Endometrium (tissue), 2 donors: ENCODE measurements at regions not wholly inside any gene's neighbourhood (a gene's known extent, or its start where the extent isn't known, plus 50 kb on each side); places are given as distances from the start of the nearest gene placed in this dataset.
A peak's percentile ranks its signal among the peaks of the same experiment; 100 is the strongest.

Experiments
- FAIRE-seq: peaks from 2 replicates; lab custom pipeline; 2012; peaks lifted over from hg19 to GRCh38; lab: Jason Lieb, UNC
- donor health status: control.
- donor health status: control.

DNA sequence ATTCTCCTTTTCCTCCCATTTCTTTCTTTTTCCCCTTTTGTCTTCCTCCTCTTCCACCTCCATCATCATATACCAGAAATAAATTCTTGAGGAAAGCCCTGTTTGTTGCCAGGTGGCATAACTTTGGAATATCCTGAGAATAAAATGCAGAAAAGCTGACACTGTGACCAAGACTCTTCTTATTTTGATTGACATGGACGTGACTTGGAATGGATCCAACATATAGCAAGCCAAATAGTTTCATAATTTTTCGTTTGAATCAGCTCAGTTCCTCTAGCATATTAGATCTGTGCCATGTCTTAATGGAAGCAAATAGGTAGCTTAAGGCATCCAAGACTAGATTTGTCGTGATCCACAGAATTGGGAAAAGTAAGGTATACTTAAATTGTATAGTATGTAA, 354.7 kb upstream of the FIGN start:
- no peak for FAIRE-seq

DNA sequence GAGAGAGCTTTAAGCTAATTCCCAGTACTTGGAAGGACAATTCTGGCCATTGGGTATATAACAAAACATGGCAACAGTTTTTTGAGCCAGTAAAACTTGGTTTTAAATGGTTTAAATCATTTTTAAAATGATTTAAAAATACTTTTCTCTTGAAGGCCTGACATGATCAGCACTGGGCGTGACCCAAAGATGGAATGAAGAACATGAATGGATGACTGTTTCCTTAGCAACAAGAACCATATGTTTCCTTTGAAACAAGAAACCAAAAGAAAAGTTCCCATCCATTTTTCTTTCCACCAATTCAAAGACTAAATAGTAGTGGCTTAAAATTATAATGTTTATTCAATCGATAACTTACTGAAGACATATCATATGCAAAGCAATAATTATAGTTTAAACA, 348.3 kb upstream of the FIGN start:
- no peak for FAIRE-seq

DNA sequence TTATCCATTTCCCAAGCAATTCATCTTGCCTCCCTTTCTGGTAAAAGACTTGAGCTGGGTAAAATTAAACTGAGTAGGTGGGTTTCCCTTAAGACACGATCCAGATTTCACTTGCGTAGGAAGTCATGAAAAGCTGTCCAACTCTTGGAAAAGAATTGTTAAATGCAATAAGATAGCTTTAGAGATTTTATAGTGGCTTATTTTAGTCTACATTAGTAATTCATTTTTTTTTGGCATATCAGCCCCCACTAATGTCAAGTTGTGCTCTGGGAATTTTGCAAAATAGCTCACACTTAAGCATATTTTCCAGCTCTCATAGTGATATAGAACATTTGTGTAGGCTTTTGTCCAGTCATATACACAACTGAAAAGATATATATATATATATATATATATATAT, 344.7 kb upstream of the FIGN start:
- FAIRE-seq, result no peak

DNA sequence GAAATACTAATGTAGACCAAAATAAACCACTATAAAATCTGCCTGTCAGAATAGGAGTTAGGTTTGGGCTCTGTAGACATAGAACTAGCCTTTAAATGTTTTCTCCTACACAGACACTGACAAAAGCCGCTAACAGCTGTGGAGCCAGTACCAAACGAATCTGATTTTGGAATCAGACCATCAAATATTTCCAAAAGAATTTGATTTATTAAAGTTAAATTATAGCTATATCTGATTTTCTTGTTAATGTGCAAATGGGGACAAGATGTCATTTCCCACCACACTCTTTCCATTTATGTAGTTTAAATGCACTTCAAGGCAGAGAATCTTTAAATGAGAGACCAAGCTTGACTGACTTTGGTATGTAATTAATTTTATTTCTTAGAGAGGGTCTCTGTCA, 343.4 kb upstream of the FIGN start:
- no peak for FAIRE-seq

DNA sequence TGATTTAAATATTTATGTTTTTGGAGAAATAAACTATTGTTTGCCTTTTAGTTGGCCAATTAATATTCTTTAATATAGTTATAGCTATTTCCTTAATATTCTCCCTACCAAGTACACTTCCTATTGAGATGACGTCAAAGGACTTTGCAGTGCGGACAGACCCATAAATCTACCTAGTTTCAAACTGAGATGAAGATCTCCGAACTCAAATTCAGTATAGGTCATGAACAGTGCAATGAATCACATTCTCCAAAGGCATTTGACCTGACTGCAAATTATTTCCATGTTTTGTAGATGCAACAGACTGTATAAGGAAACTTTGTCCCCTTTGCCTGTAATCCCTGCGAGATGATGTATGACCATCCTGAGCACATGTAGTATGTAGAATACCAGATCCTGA, 342.6 kb upstream of the FIGN start:
- FAIRE-seq, result no peak

DNA sequence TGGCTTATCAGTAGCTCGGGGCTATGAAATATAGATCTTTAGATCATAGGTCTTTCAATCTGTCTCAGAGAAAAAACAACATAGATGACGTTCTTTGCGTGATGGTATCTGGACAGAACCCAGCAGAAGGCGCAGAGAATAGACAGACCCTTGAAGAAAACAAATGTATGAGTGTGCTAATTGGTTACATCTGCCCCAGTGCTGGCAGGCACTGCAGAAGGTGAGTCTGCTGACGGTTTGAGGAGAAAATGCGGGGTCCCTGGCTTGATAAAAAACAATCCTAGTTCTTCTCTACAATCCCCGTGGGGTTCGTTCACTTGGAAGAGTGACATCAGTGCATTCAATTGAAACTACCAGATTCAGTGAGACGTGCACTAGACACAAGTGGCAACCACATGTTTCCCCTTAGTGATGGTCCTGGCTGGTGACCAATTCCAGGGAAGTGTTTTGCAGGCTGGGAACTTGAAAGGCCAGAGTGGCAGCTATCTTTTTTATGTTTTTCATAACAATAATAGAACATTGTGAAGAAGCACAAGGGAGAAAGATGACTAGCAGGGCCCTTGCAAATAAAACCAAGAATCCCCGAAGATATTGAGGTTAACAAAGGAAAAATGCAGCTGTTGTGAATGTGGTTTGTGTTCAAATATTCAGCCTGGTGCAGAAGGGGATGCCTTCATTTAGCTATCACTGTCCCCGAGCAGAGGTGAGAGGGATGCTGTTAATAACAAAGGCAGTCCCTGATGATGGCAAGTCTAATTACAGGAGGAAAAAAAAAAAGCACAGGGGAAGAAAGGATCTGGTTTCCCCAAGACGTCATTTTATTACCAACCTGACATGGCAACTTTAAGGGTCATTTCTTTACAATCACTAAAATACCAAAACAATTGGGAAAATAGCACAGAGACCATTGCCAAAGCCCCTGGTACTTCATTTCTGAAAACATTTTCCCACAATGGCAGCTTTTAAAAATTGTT, 337.6 kb upstream of the FIGN start:
- peak; percentile 74 for FAIRE-seq

DNA sequence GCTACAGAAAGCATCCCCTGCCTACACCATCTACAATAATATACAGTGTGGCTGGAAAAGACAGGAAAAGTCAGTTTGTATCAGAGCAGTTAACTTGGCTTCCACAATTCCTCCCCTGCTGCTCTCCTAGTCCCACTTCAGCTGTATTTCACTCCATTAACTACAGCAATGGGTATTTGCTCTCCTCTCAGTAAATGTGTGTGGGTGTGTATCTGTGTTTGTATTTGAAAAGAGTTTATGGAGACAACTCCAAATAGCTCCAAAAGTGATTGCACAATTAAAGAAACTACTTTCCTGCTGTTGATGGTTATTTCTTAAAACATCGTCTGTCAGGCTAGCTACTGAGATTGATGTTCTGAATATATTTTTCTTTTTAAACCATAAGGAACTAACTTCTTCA, 333.7 kb upstream of the FIGN start:
- FAIRE-seq, result peak; percentile 92

DNA sequence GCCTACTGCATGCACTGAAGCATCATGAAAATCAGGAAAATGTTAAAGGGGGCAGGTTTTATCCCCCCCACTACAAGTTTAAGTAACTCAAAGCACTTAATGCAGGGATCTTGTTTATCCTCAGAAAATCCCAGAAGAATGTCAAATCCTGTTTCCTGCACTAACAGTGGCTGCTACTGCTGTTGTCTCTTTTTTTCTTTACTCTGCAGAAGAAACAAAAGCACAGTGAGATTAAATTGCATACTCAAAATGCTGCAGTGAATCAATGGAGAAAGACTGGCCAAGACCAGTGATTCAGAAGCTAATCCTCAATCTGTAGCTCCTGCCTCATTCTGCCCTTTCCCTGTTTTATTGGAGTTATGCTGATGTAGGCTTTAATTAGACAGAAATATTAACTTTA, 332.3 kb upstream of the FIGN start:
- FAIRE-seq, result no peak

DNA sequence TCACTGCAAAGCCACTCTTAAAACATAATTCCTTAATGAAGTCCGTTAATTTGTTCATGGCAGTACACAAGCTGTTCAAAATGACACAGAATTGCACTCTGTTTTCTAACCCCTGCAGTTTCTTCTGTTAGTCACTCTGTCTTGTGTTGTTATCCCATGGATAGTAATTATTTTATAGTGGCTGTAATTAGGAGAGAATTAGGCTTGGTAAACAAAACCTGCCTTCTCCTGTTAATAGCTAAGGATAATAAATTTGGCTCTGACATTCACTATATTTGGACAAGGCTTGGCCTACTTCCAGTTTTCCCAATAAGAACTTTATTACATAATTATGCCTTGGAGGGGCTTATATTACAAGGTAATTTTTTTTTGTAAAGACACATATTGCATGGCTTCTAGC, 330.3 kb upstream of the FIGN start:
- FAIRE-seq, result peak; percentile 90

DNA sequence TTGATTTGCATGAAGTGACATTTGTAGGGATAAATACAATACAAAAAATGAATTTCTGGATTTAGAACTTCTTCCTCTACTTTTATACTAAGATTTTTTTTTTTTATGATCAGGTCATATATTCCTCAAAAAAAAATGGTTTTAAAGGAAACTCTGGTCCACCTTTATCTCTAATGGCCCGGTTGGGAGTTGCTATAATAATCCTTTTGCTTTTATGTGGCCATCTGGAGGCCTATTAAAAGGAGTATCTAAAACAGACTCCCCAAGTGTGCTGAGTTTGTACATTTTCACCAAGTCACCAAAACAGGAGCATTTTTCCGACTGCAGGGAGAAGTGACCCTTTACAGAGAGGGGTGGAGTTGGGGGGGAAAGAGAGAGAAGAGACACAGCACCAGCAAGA, 329.2 kb upstream of the FIGN start:
- peak; percentile 83 for FAIRE-seq

DNA sequence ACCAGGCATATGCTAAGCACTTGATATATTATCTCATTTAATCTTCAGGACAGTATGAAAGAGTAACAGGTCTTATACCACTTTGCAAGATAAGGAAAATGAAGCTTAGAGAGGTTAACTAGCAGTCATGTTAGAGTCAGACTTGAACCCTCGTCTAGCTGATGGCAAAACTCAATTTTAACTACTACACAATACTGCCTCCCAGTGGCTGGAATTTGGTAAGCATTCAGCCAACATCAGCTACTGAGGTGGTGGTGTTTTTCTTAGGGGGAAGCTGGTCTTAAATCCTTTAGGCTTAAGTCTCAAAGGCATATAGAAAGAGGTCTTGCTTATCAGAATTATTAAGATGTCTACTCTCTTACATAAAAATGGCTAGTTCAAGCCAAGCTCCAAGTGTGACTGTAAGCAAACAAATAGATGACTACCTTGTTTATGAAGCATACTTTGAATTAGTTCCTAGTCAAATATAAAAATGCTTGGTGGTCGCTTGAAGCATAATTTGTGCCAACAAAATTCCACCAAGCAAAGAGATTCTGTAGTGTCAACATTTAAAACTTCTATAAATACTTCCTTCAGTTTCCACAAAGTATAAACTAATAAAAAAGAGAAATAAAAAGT, 325.4 kb upstream of the FIGN start:
- no peak for FAIRE-seq

DNA sequence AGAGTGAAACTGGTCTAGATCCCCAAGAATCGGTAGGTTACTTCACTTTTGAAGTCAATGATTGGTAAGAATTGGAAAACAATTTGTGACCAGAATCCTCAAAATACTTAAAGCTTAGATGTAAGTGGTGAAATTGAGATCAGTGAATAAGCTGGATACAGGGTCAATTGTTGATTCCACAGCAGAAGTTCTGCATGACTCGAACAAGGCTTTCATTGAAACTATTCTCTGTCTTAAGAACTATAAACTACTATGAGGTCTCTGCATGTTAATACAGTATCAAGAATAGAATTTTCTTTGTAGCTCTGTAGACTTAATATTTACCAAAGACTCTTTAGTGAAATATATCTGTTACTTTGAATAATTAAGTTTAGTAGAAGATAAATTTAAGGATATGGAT, 324.2 kb upstream of the FIGN start:
- FAIRE-seq, result no peak

DNA sequence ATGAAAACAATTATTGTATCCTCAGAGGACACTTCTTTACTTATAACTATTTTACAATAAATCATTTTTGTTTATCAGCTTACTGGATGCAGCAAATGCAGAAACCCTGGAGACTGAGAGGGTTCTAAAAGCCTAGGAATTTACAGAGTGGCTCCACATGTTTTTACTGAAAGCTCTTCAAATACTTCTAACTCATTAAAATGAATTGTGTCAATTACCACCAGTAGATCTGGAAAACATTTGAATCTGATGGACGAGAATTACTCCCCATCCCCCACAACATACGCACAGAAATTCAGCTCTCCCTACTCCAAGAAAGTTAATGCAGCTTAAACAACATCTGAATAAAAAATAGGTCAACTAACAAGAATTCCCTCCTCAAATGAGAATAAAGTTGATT, 319.8 kb upstream of the FIGN start:
- no peak for FAIRE-seq

DNA sequence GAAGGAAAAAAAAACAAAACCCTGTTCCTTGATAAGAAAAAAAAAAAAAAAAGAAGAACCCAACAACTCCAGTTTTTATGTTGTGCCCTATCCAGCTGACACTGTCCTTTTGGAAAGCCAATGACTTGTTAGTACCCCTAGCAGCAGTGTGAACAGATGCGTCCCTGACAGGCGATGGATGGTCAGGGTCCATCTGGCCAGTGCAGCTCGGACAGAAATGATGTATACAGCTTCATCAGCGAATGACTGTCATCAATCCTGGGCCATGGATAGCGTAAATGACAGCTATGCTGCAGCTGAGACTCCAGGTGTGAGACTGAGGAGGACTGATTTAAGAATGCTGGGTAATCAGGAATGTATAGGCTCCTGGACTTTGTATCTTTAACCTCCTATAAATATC, 318.8 kb upstream of the FIGN start:
- no peak for FAIRE-seq

DNA sequence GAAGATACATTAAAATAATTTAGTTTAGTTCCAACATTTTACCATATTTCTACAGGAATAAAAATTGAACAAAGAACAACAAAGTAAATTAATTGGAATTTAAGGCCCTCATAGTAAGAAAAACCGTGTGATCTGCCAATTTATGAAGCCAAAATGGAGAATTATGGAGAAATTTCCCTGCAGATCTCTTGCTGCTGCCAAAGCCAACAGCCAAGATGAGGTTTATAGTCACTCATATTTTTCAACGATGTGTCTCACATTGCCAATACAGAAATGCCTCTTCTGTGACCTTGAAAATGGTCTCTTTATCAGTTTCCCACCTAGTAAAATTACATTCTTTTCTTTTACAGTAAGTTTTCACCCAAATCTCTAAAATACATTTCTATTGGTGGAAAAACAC, 317.2 kb upstream of the FIGN start:
- no peak for FAIRE-seq

DNA sequence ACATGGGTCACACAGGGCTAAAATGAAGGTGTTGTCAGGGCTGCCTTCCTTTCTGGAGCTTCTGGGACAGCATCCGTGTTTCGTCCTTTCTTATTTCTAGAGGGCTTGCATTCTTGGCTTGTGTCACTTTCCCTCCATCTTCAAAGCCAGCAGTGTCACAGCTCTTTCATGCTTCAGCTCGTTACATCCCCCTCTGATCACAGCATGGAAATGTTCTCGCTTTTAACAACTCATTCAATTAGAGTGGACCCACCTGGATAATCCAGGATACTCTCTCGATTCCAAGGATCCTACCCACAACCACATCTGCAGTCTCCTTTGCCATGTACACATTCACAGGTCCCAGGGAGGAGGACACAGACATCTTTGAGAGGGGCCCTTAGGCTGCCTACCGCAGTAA, 316.2 kb upstream of the FIGN start:
- no peak for FAIRE-seq

DNA sequence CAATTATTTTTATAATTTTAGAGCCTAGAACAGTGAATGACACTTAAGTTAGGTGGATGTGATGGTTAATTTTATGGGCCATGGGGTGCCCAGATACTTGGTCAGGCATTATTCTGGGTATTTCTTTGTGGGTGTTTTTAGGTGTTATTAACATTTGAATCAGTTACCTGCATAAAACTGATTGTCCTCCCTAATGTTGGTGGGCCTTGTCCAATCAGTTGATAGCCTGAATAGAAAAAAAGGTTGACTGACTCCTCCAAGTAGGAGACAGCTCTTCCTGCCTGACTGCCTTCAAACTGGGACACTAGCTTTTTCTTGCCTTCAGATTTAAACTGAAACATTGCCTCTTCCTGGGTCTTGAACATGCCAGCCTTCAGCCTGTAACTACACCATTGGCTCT, 312.9 kb upstream of the FIGN start:
- FAIRE-seq, result no peak

DNA sequence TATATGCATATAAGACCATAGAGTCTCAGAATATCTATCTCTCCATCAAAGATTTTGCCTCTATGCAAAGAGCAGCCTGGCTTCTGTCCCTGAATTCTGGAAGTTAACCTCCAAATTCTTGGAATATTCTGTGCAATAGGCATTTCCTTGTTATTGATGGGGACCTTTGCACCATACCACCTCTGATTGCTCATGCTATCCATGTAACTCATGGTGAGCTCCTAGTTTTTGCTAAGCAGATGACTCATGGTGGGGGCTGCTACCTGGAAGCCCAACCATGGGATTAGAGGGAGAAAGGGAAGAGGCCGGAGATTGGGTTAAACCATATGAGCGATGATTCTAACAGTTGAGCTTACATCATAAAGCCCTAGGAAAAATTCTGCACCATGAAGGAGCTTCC, 310.2 kb upstream of the FIGN start:
- FAIRE-seq, result no peak

DNA sequence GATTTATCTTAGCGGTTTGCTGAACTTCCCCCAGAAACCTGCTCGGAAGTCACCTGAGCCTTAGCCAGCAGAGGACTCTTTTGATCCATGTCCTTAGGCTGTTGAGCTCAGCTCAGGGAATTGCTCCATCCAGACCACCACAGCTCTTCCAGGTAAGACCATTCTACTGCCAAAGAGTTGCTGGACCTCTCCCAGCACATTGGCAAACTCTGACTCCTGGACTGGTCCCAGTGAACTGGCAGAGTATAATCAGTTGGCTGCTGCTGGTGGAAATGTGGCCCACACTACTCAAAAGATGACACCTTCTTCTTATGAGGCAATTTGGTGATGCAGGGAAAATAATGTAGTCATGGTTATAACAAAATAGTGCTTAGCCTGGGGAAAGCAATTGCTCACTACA, 308.8 kb upstream of the FIGN start:
- FAIRE-seq, result no peak

DNA sequence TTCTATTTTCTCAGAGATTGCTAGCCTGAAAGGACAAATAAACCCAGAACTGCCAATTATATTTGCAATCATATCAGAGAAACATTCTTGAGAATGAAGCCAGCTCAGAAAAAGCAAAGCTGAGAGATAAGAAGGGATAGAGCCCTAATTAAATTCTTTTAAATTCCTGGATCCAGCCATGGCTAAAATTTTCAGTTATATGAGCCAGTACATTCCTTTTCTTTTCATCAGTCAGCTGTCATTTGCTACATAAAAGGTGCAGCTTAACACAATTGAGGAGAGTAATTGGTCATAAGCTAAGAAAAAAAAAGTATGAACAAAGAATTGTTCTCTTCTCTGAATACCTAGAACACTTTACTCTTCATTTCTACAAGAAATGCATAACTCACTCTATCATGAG, 303.5 kb upstream of the FIGN start:
- no peak for FAIRE-seq

DNA sequence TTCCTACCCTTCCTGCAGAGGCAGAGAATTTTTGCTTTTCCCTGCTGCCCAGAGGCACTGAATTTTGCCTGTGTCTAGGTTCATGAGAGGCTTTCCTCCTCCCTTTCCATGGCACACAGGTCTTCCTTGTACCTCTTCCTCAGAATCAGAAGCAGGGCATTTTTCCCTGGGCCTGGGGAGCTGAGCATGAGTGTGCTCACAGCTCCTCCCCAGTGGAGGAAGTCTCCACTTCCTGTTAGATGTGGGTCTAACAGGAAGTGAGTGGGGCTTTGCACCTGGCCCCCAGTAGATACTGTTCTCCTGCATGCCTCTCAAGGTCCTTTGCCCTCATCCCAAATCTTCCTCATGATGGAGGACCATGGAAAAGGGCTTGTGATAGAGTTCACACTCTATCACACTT, 297.2 kb upstream of the FIGN start:
- FAIRE-seq, result no peak

DNA sequence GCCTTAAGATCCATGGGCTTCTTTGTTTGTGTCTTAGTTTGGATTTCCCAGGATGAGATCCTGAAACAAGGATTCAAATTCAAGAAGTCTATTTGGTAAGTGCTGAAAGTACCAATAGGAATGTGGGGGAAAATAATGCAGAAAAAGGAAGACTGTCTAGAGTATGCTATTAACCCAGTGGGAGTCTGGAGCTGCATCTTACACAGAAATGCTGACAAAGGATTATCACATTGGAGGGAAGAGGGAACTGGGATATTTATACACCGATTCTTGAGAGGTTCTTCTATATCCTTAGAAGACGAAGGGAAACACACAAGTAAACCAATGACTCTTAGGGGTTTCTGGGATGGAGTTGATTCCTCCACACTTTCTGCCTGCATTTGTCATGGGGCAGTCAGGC, 294.8 kb upstream of the FIGN start:
- FAIRE-seq, result no peak

DNA sequence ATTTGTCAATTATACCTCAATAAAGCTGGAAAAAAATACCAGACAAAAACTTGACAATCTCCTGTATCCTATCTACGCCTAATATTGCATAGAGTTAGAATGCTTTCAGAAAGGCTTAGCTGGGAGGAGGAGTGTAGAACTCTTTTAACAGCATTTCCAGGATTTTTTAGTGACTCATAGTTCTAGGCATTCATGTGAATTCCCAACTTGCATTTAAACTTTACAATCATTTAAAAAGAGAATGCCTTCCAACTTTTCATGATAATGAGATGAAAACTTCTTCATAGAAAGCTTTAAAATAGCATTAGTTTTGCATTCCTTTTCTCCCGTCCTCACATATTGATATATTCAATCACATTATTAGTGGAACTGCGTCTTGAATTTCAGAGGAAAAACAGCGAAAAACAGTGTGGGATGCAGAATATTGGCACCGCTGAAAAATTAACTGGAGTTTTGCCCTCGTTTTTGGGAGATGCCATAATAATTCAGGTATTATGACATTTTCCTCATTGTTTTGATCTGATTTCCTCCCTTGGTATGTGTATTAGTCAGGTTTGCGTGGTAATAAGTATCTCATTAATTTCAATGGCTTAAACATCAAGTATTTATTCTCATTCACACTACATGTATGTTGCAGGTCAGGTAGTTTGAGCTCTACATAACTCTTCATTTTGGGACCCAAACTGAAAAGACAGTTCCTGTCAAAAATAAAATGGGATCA, 293.2 kb upstream of the FIGN start:
- FAIRE-seq, result no peak
